Activated T-helper 1 cell treated with anti-CD3 and anti-CD28 coated beads, Interleukin-2, amount 50 U/mL, for 16 hours (primary cell): ENCODE measurements at regions not wholly inside any gene's neighbourhood (a gene's known extent, or its start where the extent isn't known, plus 50 kb on each side); places are given as distances from the start of the nearest gene placed in this dataset.
"Not testable (repeated sequence)": the region's sequence is repeated elsewhere in the genome, so short reads cannot be mapped to it uniquely, and the experiment has no call there.

Experiments
- DNase-seq, 2 donors: peaks; one replicate each; pipeline ENCODE4 v3.0.0-alpha.2; 2020; ENCODE audit warnings: low read depth in 1 of 2, low spot score in 1 of 2

DNA sequence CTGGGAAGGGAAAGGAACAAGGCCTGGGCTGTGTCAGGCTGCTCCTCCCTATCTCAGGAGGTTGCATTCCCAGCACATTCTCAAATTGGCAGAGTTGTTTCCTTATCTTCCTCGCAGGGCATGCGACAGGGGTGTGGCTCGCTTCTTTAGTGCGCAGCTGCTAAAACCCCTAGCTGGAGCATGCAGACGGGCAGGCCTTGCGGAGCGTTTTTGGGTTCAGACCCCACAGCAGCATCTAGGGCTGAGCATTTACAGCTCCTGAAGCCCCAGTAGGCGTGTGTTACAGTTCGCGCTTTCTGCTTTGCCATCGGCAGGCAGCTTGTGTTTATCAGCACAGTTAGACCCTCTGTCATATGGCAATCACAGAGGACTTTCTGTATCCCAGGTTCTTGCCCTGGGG, 392.4 kb downstream of the TECRL start:
- no peak for DNase-seq

DNA sequence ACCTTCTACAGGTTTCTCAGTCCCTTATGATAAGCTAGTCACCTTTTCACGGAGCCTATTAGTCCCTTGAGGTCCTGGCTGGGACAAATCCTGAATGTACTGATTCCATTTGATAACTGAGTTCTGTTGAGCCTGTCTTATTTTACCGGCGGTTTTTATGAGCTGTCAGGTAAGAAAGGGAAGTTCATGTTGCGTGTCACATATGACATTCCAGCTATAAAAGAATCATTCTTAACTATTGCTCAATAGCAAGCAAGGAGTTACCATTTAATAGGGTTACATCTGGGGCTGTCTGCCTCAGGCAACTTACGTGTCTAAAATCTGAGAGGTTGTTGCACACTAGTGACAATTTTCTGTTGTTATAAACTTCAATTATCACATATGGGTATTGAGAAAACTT, 394.6 kb downstream of the TECRL start:
- no peak for DNase-seq

DNA sequence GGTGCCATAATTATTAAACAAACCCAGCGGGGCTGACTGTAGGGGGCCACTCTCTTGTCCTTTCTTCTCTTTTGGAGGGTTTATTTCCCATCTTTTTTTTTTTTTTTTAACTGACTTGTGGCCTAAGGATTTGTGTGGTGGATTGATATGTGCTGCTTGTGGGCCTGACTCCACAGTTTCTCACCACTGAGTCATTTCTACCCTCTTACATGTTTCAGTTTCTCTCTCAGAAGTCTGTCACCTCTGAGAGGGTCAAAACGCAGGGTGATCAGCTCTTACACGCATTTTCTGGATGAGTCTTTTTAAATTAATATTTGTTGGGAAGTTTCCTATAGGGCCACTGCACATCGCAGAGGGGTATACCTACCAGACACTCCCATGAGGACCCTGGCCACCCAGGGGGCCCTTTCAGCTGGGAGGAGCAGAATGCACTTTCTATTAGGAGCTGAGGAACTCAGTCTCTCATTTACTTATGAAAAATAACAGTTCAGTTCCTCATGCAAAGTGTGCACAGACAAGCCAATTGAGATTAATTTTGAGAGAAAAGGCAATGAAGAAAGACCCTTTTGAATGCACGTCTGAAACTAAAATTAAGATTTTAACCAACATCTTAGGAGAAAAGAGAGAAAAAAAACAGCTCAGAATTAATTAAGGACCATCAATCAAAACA, 407.9 kb downstream of the TECRL start:
- no peak for DNase-seq

DNA sequence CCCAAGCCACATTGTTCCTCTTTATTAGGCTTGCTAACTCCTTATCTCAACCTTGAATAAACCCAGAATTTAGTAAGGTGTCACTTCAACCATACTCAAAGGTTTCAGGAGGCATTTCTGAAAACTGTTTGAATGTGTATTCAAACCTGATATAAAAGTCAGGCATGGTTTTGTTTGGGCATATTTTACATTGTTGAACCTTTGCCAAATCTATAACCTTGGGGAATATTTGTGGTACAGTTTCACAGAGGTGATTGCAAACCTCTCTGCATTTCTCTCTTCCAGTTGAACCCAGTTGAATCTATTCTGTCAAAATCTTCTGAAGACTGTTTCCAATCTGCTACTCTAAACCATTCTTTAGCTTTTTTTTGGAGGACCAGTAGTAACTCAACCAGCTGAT, 409.0 kb downstream of the TECRL start:
- no peak for DNase-seq

DNA sequence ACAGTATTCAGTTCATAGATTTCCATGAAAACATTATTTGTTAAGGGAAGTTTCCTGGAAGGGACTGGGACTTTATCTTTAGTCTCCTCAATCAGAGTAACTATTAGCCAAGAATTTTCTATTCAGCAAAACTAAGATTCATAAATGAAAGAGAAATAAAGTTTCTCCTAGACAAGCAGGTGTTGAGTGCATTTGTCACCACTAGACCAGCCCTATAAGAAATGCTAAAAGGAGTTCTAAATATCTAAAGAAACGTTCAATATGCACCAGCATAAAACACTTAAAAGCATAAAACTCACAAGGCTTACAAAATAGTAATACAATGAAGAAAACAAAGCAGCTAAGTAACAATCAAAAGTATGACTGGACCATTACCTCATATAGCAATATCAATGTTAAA, 423.0 kb downstream of the TECRL start:
- no peak for DNase-seq

DNA sequence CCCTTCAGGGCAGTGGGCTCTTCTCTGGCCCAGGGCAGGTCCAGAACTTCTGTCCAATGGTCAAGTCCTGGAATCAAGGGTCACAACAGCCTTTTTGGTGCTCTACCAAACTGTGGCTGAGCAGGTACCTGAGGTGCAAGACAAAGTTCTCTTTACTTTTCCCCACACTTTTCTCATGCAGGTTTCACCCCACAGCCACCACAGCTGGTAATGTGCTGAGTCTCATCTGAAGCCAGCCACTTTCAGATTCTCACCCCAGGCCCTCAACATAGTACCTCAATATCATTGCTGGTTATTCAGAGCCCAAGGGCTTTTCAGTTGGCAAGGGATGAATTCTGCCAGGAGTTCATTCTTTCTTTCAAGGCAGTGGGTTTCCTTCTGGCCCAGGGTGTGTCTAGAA, 426.0 kb downstream of the TECRL start:
- no peak for DNase-seq

DNA sequence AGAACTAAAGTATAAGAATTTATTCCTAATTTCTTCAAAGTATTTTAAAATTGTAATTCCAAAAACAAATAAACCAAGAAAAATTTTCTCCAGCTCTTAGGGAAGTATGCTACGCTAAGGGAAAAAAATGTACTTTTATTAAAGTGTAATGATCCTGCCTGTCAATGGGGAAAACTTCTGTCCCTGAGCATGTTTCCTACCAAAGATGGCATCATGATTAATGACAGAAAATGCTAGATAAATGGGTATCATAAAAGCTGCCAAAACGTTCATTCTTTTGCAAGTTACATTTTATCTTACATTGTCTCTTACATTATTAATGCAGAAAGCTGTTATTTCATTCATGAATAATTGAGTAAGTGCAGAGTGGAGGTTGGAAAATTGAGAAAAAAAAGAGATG, 443.4 kb downstream of the TECRL start:
- no peak for DNase-seq

DNA sequence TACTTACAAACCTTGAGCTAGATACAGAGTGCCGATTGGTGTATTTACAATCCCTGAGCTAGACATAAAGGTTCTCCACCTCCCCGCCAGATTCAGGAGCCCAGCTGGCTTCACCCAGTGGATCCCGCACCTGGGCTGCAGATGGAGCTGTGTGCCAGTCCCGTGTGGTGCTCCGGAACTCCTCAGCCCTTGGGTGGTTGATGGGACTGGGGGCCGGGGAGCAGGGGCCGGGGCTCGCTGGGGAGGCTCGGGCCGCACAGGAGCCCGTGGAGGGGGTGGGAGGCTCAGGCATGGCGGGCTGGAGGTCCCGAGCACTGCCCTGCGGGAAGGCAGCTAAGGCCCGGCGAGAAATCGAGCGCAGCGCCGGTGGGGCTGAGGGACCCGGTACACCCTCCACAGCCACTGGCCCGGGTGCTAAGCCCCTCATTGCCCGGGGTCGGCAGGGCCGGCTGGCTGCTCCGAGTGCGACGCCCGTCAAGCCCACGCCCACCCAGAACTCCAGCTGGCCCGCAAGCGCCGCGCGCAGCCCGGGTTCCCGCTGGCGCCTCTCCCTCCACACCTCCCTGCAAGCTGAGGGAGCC, 466.5 kb downstream of the TECRL start:
- DNase-seq = not testable (repeated sequence)

DNA sequence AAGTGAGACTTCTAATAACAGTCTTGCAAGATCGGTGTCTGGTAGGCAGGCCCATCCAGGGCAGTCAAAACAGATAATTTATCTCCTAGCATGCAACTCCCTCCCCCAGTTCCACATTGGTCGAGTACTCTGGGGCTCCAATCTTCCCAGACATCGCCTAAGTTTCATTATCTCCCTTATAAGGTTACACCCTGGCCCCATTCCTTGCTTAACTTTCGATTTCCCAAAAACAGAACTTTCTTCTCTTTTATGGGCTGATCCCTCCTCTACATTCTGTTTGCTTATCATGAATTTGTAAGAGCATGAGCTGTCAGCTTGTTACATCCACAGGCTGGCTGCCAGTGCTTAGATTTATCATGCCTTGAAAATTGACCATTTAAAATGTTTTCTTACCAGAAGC, 471.3 kb downstream of the TECRL start:
- DNase-seq = no peak

DNA sequence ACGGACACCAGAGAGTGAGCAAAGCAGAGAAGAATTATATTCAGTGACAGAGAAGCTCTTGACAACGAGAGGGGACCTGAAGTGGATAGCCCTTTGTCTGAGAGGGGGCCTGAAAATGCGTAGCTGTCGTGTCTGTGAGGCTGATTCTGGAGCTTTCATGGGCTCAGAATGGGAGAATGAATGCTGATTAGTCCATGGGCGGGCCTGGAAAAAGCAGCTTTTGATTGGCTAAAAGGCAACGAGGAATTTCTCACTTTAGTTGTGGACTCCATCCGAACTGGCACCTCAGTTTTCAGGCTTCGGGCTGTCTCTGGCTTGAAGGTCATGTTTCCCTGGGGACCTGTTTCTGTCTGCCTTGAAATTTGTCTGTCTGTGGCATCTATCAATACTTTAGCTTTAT, 487.1 kb downstream of the TECRL start:
- no peak for DNase-seq

DNA sequence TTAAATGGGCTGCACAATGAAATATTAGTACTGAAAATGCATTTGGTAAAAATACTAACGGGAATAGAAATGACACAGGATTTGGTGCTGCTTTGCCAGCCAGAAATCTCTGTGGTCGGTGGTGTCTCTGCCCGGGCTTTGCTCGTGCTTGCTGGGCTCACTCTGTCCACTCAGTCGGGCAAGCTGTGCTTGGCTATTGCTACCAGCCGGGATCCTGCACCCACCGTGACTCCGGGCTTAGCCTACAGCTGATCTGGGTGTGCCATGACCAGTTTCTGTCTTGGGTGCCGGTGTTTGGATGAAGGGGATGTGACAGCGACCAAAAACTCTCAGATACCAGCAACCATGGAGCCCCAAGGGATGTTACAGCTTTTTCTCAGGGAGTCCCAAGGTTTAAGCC, 487.7 kb downstream of the TECRL start:
- DNase-seq = no peak

DNA sequence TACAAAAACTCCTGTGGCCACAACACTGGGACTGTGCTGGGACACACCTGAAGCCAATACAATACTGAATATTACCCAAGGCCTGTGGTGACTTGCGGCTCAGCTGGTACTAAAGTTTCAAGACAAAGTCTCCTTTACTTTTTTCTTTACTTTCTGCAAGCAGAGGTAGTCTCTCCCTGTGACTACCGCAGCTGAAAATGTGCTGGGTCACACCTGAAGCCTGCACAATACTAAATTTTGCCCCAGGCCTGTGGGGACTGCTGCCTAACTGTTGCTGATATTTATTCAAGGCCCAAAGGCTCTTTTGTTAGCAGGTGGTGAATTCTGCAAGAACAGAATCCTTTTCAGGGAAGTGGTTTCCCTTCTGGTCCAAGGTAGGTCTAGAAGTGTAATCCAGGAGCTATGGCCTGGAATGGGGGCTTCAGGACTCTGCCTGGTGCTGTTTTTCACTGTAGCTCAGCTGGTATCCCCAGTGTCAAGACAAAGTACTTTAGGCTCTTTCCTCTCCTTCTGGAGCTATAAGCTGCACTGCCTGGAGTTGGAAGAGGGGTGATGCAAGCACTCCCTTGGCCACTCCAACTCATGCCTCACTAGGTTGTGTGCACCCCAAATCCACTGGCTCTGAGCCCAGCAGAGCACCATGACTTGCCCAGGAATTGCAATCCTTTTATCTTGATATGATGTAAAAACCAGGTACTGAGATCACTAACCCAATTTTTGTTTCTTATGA, 489.4 kb downstream of the TECRL start:
- no peak for DNase-seq

DNA sequence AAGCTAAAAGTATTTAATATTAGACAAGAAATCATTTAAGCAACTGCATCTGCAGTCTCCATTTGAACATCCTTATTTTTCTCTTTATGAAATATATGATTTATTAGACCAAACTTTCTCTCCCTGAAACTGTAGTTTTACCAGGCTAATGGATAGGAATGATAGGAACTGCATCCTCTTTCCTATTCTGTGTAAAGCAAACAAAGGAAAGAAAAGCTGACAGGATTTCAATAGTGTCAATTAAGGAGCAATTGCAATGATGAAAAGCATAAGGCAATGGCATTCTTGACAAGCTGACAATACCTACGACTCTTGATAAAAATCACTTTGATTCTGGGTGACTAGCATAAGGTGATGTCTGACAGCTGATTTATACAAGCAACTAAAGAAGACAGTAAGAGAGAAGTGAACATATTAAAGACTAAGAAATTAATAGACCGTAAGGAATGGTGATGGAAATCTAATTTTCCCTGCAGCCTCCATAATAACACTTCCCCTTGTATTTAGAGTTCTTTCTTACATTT, 502.5 kb downstream of the TECRL start:
- no peak for DNase-seq

DNA sequence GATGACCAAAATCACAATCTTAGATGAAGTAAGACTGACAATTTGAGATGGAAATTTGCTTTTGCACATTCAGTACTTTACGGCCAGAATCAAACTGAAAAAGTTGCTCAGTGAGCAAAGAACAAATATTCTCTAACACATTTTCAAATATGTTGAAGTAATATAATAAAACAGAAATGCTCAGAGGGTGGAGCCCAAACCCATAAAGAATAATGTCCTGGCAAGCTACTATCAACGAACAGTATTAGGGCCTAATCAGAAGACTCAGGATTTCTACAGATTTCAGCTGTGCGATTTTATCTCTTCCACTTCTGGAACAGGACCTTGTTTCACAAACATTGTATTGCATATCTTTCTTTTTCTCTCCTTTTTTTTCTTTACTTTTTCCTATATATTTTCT, 505.0 kb downstream of the TECRL start:
- no peak for DNase-seq

DNA sequence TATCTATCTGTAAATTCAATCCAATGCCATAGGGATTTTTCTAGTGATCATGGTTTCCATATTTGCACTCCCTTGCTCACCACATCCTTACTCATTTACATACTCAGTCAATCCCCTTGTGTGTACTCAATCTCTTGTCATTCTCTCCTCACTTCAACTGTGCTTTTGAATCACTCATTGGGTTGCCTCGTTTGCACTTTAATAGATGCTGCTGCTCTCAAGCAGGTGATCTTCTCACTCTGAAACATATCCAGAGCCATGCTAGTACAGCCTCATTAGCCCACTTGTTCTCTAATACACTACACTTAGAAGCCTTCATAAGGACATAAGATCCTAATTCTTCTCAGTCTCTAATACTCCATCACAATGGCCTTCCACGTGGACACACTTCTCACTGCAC, 507.9 kb downstream of the TECRL start:
- no peak for DNase-seq

DNA sequence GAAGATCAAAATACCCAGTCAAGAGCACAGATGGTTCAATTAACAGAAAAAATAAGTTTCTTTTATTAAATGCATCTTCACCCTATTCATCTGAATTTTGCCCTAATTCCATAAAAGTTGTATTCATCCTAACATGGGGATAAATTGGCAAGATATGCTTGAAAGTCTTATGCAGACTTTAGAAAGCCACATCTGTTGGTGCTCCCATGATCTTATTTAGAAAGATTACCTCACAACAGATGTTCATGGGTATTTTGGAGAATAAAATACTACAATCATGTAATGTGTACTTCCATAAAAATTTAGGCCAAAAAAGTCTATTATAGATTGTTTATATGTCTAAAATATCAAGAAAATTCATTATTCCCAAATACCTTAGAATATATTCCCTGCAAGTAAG, 510.3 kb downstream of the TECRL start:
- no peak for DNase-seq

DNA sequence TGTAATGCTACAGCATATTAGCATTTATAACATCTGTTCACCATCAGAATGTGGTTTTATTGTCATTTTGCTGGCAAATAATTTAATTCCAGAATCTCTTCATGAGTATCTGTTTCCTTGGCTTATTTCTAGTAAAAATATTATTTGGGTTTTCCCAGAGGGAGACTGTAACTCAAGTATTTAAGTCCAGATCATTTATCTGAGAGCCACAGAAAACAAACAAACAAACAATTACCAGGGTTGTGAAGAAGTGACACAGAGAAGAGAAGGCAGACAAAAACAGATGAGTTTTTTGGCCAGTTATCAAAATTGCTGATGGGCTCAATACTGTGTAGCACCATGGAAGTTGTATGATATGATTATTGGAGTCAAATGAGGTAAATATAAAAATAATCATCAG, 515.1 kb downstream of the TECRL start:
- no peak for DNase-seq

DNA sequence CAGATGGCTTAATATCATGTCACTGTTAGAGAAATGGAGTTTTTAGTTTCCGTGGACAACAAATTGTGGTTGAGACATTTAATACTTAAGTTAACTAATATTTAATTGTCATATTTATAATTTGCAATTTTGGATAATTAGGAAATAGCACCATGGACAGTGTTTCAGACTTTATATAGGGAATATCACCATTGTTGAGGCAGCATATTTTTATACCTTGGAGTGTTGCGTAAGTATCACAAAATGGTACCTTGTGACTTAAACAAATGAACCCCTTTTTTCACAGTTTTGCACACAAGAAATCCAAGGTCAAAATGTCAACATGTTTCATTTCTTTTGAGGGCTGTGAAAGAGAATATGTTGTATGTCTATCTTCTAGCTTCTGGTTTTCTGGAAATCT, 539.9 kb downstream of the TECRL start:
- no peak for DNase-seq

DNA sequence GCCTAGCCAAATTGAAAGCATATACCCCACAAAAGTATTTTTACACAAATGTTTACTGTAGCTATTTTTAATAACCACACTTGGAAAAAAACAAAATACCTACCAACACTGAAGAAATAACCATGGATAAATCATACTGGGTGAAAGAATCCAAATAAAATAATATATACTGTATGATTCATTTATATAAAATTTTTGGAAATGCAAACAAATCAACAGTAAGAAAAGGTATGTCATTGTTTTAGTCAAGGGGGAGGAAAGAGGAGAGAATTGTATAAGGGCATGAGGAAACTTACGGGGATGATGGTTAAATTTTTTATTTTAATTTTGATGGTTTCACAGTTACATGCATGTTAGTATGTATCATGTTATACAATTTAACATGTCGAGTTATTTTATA, 557.8 kb downstream of the TECRL start:
- DNase-seq = no peak

DNA sequence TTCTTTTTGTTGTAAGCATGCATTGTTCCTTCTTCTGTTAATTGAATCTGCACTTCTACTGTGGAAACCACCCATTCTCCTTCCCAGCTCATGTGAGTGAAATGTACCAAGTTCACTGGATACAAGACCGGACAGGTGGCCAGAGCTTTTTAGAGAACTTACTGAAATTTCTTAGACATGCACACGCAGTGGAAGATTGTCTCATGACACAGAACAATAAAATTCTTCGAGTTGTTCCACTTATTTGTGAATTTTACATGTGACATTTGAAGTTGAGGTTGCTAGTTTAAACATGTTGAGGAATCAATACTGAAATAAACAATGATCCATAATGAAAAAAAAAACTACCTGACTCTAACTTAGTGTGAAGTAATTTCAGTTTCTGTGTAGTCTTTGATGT, 568.0 kb downstream of the TECRL start:
- DNase-seq = no peak

DNA sequence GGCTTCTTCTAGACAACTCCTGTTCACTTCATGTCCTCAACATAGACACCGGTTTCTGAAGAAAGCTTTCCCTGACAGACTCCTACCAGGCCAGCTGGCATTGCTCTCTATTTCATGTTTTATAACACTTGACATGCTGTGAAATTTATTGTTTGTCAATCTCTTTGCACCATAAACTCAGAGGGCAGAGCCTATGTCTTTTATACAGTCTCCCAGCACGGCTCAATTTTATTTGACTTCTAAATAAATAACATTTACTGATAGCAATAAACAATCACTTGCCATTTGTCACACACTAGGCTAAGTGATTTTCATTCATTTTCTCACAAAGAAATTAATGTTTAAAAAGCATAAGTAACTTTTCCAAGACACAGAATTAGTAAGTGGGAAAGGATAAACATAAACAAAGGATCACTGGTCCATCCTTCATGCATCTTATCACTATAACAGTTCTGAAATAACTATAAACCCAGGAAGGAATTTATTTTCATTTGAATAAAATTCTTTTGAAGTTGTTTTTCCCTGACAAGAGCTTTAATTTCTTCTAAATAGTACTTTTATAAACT, 577.6 kb downstream of the TECRL start:
- no peak for DNase-seq

DNA sequence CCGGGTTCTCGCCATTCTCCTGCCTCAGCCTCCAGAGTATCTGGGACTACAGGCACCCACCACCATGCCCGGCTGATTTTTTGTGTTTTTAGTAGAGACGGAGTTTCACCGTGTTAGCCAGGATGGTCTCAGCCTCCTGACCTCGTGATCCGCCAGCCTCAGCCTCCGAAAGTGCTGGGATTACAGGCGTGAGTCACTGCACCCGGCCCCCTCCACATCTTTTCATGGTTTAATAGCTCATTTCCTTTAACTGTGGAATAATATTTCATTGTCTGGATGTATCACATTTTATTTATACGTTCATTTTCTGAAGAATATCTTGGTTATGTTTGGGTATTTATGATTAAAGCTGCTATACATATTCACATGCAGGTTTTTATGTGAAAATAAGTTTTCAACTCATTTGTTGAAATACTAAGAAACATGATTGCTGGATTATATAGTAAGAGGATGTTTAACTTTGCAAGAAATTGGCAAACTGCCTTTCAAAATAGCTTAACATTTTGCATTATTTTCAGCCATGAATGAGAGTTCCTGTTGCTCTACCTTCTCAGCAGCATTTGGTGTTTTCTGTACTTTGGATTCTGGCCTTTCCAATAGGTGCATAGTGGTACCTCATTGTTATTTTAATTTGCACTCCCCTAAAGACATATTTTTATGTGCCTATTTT, 591.9 kb downstream of the TECRL start:
- no peak for DNase-seq
